B cell (primary cell): ENCODE measurements at regions not wholly inside any gene's neighbourhood (a gene's known extent, or its start where the extent isn't known, plus 50 kb on each side); places are given as distances from the start of the nearest gene placed in this dataset.

Experiments
- ATAC-seq: fragments of 200-7000 bp; cut with Tn5 transposase; one replicate; pipeline ENCODE4 v1.10.0; 2021; ENCODE audit warnings: low read depth, mild to moderate bottlenecking, moderate number of reproducible peaks, moderate library complexity
- CTCF ChIA-PET: fragments of 350-600 bp; sonication (Branson Sonifier 250); formaldehyde crosslinking; loops from one replicate; lab custom pipeline; 2021; ENCODE audit warnings: antibody characterized with exemption, inconsistent platforms; lab: Charles Lee
- POLR2A ChIA-PET: fragments of 350-600 bp; sonication (Branson Sonifier 250); formaldehyde crosslinking; loops from one replicate; lab custom pipeline; 2021; ENCODE audit warnings: antibody characterized with exemption; lab: Charles Lee
- DNase-seq: peaks from one replicate; pipeline ENCODE4 v3.0.0; 2013
- H2AFZ ChIP-seq: 2 replicates; pipeline ENCODE4 v1.6.1; 2012; ENCODE audit warnings: mild to moderate bottlenecking, low read depth, low read length; ENCODE audit not compliant: insufficient read depth, poor library complexity, severe bottlenecking
- H3K27ac ChIP-seq, 2 donors: 1 replicate in 1 of 2; 2 replicates in 1 of 2; pipeline ENCODE4 v1.5.1; 2012 to 2013; ENCODE audit warnings: low read length in 2 of 2, mild to moderate bottlenecking in 2 of 2, moderate library complexity in 1 of 2
- H3K27me3 ChIP-seq, 4 experiments: fragments of 200-600 bp in 1 of 4; sonication (generic) in 1 of 4; replicated peaks in 1 of 4; 1 replicate in 2 of 4; 2 replicates in 2 of 4; pipeline versions ENCODE4 v1.6.1 to v1.7.0; 2013 to 2016; ENCODE audit warnings: low read length in 3 of 4, mild to moderate bottlenecking in 2 of 4, mixed read lengths in 1 of 4, moderate library complexity in 1 of 4; ENCODE audit not compliant: insufficient read depth in 4 of 4, control insufficient read depth in 3 of 4; ENCODE audit errors: control extremely low read depth in 1 of 4
- H3K36me3 ChIP-seq, 2 experiments: replicated peaks in 1 of 2; 1 replicate in 1 of 2; 2 replicates in 1 of 2; pipeline versions ENCODE4 v1.6.1 to v1.7.1; 2013; ENCODE audit warnings: low read length in 1 of 2; ENCODE audit not compliant: insufficient read depth in 2 of 2, control insufficient read depth in 1 of 2; ENCODE audit errors: control extremely low read depth in 1 of 2, extremely low read depth in 1 of 2
- H3K4me1 ChIP-seq, 2 donors: fragments of 200-600 bp in 1 of 2; sonication (generic) in 1 of 2; 1 replicate in 1 of 2; 2 replicates in 1 of 2; pipeline versions ENCODE4 v1.5.1 to v1.6.1; 2013 to 2017; ENCODE audit warnings: low read length in 2 of 2; ENCODE audit not compliant: control insufficient read depth in 2 of 2, insufficient read depth in 2 of 2
- H3K4me2 ChIP-seq: replicated peaks from 2 replicates; pipeline ENCODE3; 2012; ENCODE audit warnings: mild to moderate bottlenecking, low read depth, low read length; ENCODE audit not compliant: poor library complexity, severe bottlenecking
- H3K4me3 ChIP-seq, 5 experiments: fragments of 200-600 bp in 1 of 5; sonication (generic) in 1 of 5; 1 replicate in 3 of 5; 2 replicates in 2 of 5; pipeline versions ENCODE4 v1.5.1 to v1.7.0; 2011 to 2016; ENCODE audit warnings: low read length in 4 of 5, mild to moderate bottlenecking in 4 of 5, low read depth in 2 of 5, control low read depth in 1 of 5, moderate library complexity in 1 of 5; ENCODE audit not compliant: insufficient read depth in 1 of 5; ENCODE audit errors: control extremely low read depth in 1 of 5, extremely low read depth in 1 of 5
- H3K79me2 ChIP-seq: fragments of 200-600 bp; sonication (generic); one replicate; pipeline ENCODE4 v1.6.0; 2016; ENCODE audit warnings: low read length; ENCODE audit not compliant: control insufficient read depth, insufficient read depth
- H3K9ac ChIP-seq: fragments of 200-600 bp; sonication (generic); 2 replicates; pipeline ENCODE4 v1.6.1; 2017; ENCODE audit warnings: mild to moderate bottlenecking, low read length, moderate library complexity
- H3K9me3 ChIP-seq, 3 donors: one replicate each; pipeline versions ENCODE4 v1.6.1 to v1.7.1; 2013; ENCODE audit warnings: low read length in 2 of 3; ENCODE audit not compliant: control insufficient read depth in 2 of 3, insufficient read depth in 1 of 3; ENCODE audit errors: control extremely low read depth in 1 of 3
- H4K20me1 ChIP-seq: 2 replicates; pipeline ENCODE4 v1.6.0; 2012; ENCODE audit warnings: mild to moderate bottlenecking, low read length; ENCODE audit not compliant: insufficient read depth, control insufficient read depth, poor library complexity, severe bottlenecking
- H3K27ac Mint-ChIP-seq: one replicate; pipeline ENCODE4 v1.8.0; 2021; ENCODE audit warnings: mixed read lengths
- H3K27me3 Mint-ChIP-seq: one replicate; pipeline ENCODE4 v1.8.0; 2021; ENCODE audit warnings: mixed read lengths
- H3K4me1 Mint-ChIP-seq: one replicate; pipeline ENCODE4 v1.8.0; 2021; ENCODE audit warnings: mixed read lengths
- H3K4me3 Mint-ChIP-seq: one replicate; pipeline ENCODE4 v1.8.0; 2021; ENCODE audit warnings: mixed read lengths
- H3K9me3 Mint-ChIP-seq: one replicate; pipeline ENCODE4 v1.8.0; 2022; ENCODE audit warnings: mixed read lengths; ENCODE audit not compliant: insufficient read depth
- CTCF ChIP-seq: fragments of 200-600 bp; IDR thresholded peaks from one replicate; pipeline ENCODE4 v1.8.0; 2022; ENCODE audit warnings: antibody characterized with exemption, mild to moderate bottlenecking
- EZH2 ChIP-seq: IDR thresholded peaks from 2 replicates; pipeline ENCODE4 v1.6.1; 2012; ENCODE audit warnings: borderline replicate concordance, low read depth, mild to moderate bottlenecking, moderate library complexity, low read length; ENCODE audit not compliant: insufficient read depth, poor library complexity, severe bottlenecking
- intact Hi-C: fragments of 100-400 bp; cut with micrococcal nuclease; formaldehyde crosslinking; loops from one replicate; pipeline ENCODE4 v1.10.0; 2022

- no peaks in the 10 kb centered on the region for H3K36me3 ChIP-seq
- POLR2A ChIA-PET, result no interaction called here
- H3K79me2 ChIP-seq, result no peaks in the 10 kb centered on the region
- no peaks in the 10 kb centered on the region for H3K4me1 ChIP-seq
- intact Hi-C loops, result no loop called here
- no peak overlapping the region for H3K9ac ChIP-seq
- DNase-seq (no peak), ATAC-seq (no peak)
- H4K20me1 ChIP-seq, result no peaks in the 10 kb centered on the region
- Mint-ChIP-seq H3K9me3 (no peaks in the 10 kb centered on the region), H3K27me3 (no peaks in the 10 kb centered on the region), H3K4me1 (no peaks in the 10 kb centered on the region), H3K4me3 (no peak overlapping the region), H3K27ac (no peak overlapping the region)
- H3K9me3 ChIP-seq, result no peaks in the 10 kb centered on the region
- H3K4me3 ChIP-seq, result no peak overlapping the region
- H3K27ac ChIP-seq, result no peak overlapping the region
- no peak overlapping the region for H2AFZ ChIP-seq
- CTCF ChIA-PET, result no interaction called here
- no peaks in the 10 kb centered on the region for H3K27me3 ChIP-seq
- no peak overlapping the region for H3K4me2 ChIP-seq
- TF ChIP-seq CTCF, result no peak
- no peak for TF ChIP-seq EZH2
Observed at GRCh38 chr14:40601063-40601462, 1005.6 kb upstream of the LRFN5 start.

GRCh38 chr14:40599725-40600124, 1007.0 kb upstream of the LRFN5 start:
- Histone ChIP-seq H3K79me2 (no peaks in the 10 kb centered on the region), H3K27ac (no peak overlapping the region), H3K9ac (no peak overlapping the region), H2AFZ (no peak overlapping the region), H3K36me3 (no peaks in the 10 kb centered on the region), H3K4me3 (no peak overlapping the region), H3K4me2 (no peak overlapping the region), H3K9me3 (no peaks in the 10 kb centered on the region), H3K4me1 (no peaks in the 10 kb centered on the region), H4K20me1 (no peaks in the 10 kb centered on the region), H3K27me3 (no peaks in the 10 kb centered on the region)
- Mint-ChIP-seq H3K4me1 (no peaks in the 10 kb centered on the region), H3K4me3 (no peak overlapping the region), H3K27me3 (no peaks in the 10 kb centered on the region), H3K9me3 (peaks cover 2% of the 10 kb centered on the region), H3K27ac (no peak overlapping the region)
- DNase-seq (no peak), ATAC-seq (no peak)
- TF ChIP-seq EZH2 (no peak), CTCF (no peak)
- ChIA-PET POLR2A (no interaction called here), CTCF (no interaction called here)
- intact Hi-C loops, result no loop called here
